Esophagus muscularis mucosa (tissue), 4 donors: ENCODE measurements at regions not wholly inside any gene's neighbourhood (a gene's known extent, or its start where the extent isn't known, plus 50 kb on each side); places are given as distances from the start of the nearest gene placed in this dataset.

Experiments
- DNase-seq: peaks from one replicate; pipeline ENCODE4 v3.0.0-alpha.2; 2017; ENCODE audit errors: extremely low spot score
- H3K27ac ChIP-seq, 4 donors: fragments of 200-600 bp; sonication (generic); replicated peaks in 1 of 4; 1 replicate in 3 of 4; 2 replicates in 1 of 4; pipeline ENCODE4 v1.5.1; 2016 to 2019; ENCODE audit warnings: mild to moderate bottlenecking in 1 of 4
- H3K27me3 ChIP-seq, 4 donors: fragments of 200-600 bp; sonication (generic); one replicate each; pipeline versions ENCODE4 v1.5.1 to v1.6.0; 2016 to 2019
- H3K36me3 ChIP-seq, 4 donors: fragments of 200-600 bp; sonication (generic); one replicate each; pipeline ENCODE4 v1.5.1; 2016 to 2019
- H3K4me1 ChIP-seq, 4 donors: fragments of 200-600 bp; sonication (generic); one replicate each; pipeline ENCODE4 v1.5.1; 2016 to 2019
- H3K4me3 ChIP-seq, 4 donors: fragments of 200-600 bp; sonication (generic); 1 replicate in 2 of 4; 2 replicates in 2 of 4; pipeline ENCODE4 v1.5.1; 2016 to 2019; ENCODE audit warnings: mild to moderate bottlenecking in 4 of 4, moderate library complexity in 1 of 4
- H3K9me3 ChIP-seq, 4 donors: fragments of 200-600 bp; sonication (generic); 1 replicate in 3 of 4; 2 replicates in 1 of 4; pipeline ENCODE4 v1.5.1; 2016 to 2019
- EP300 ChIP-seq: sonication (generic); formaldehyde crosslinking; IDR thresholded peaks from one replicate; pipeline ENCODE4 v1.6.1; 2017; ENCODE audit warnings: antibody characterized with exemption
- POLR2A ChIP-seq: fragments of 450-650 bp; IDR thresholded peaks from one replicate; pipeline ENCODE4 v1.6.1; 2017; ENCODE audit warnings: antibody characterized with exemption, moderate library complexity, mild to moderate bottlenecking, low read depth
- POLR2AphosphoS5 ChIP-seq, 2 donors: sonication (generic); formaldehyde crosslinking; IDR thresholded peaks; one replicate each; pipeline ENCODE4 v1.6.1; 2017; ENCODE audit warnings: antibody characterized with exemption in 2 of 2
- WGBS: methylation state at CpG from one replicate; pipeline ENCODE4 v1.1.5; 2018; 5-methylcytosine and 5-hydroxymethylcytosine counted together
- intact Hi-C: fragments of 100-400 bp; cut with DNase I; formaldehyde crosslinking; loops from one replicate; pipeline ENCODE4 v1.15.1; 2023
- TF ChIP-seq, protein P1 (sequence below), 3 experiments: fragments of 200-600 bp in 2 of 3; fragments of 450-650 bp in 1 of 3; sonication (generic) in 2 of 3; IDR thresholded peaks; one replicate each; pipeline ENCODE4 v1.5.1; 2017 to 2019; ENCODE audit warnings: antibody characterized with exemption in 3 of 3, mild to moderate bottlenecking in 2 of 3, moderate library complexity in 1 of 3

DNA sequence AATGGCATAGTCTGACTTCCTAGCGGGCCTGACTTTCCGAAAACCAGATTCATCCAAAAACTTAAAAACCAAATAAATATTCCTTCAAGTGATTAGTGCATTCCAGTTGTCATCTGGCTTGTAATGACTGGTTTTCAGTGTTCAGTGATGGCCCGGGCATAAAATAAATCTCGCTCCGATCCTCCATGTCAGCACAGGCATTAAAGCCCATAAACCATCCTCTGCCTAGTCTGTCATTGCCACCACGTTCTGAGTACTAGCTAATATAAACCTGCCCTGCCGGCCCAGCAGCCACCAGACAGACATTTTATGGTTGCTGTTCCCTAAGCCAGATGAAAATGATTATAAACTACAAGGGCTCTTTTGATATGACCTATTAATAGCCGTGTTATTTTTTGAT, 232.3 kb upstream of the GMDS start:
- H3K27me3 ChIP-seq = no peaks in the 10 kb centered on the region
- peak overlapping the region; percentile 44 to 71 (median 61) for H3K27ac ChIP-seq
- TF ChIP-seq POLR2A (no peak), EP300 (no peak), POLR2AphosphoS5 (IDR thresholded peaks at IDR 0.05) (no peak)
- TF ChIP-seq, protein P1, sequence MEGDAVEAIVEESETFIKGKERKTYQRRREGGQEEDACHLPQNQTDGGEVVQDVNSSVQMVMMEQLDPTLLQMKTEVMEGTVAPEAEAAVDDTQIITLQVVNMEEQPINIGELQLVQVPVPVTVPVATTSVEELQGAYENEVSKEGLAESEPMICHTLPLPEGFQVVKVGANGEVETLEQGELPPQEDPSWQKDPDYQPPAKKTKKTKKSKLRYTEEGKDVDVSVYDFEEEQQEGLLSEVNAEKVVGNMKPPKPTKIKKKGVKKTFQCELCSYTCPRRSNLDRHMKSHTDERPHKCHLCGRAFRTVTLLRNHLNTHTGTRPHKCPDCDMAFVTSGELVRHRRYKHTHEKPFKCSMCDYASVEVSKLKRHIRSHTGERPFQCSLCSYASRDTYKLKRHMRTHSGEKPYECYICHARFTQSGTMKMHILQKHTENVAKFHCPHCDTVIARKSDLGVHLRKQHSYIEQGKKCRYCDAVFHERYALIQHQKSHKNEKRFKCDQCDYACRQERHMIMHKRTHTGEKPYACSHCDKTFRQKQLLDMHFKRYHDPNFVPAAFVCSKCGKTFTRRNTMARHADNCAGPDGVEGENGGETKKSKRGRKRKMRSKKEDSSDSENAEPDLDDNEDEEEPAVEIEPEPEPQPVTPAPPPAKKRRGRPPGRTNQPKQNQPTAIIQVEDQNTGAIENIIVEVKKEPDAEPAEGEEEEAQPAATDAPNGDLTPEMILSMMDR (IDR thresholded peaks at IDR 0.05) = no peak
- H3K4me3 ChIP-seq = no peak overlapping the region
- intact Hi-C loops = no loop called here
- H3K9me3 ChIP-seq = peaks cover 0 to 1% (median 0%) of the 10 kb centered on the region in 4 donors
- no peak for DNase-seq
- no peaks in the 10 kb centered on the region for H3K36me3 ChIP-seq
- WGBS = 54% methylated on average over 8 of the region's 8 CpGs
- peaks cover 5 to 49% (median 38%) of the 10 kb centered on the region in 4 donors for H3K4me1 ChIP-seq

DNA sequence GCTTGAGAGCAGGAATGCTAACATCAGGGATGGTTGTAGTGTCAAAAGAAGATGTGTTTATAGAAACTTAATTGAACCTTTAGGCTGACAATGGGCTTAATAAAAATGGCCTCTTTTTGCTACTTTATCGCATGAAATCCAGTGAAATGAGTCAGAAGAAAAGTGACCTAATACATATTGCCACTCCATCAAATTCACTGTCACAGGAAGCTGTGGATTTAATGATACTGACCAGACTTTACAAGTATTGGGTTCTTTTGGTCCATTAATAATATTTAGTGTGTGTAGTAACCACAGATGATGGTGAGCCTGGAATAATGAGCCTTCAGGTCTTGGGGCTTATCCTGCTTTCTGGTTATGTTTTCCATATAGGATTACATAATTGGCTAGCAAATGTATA, 231.8 kb upstream of the GMDS start:
- intact Hi-C loops = no loop called here
- no peak for TF ChIP-seq EP300
- no peak for TF ChIP-seq POLR2AphosphoS5 (IDR thresholded peaks at IDR 0.05)
- TF ChIP-seq, protein P1 (IDR thresholded peaks at IDR 0.05) = no peak
- TF ChIP-seq POLR2A = no peak
- peak overlapping the region; percentile 44 to 71 (median 61) for H3K27ac ChIP-seq
- 71% methylated on average over 1 of the region's 1 CpG for WGBS
- H3K36me3 ChIP-seq = no peaks in the 10 kb centered on the region
- no peaks in the 10 kb centered on the region for H3K9me3 ChIP-seq
- H3K27me3 ChIP-seq = no peaks in the 10 kb centered on the region
- no peak for DNase-seq
- H3K4me1 ChIP-seq = peaks cover 5 to 49% (median 38%) of the 10 kb centered on the region in 4 donors
- H3K4me3 ChIP-seq = no peak overlapping the region

DNA sequence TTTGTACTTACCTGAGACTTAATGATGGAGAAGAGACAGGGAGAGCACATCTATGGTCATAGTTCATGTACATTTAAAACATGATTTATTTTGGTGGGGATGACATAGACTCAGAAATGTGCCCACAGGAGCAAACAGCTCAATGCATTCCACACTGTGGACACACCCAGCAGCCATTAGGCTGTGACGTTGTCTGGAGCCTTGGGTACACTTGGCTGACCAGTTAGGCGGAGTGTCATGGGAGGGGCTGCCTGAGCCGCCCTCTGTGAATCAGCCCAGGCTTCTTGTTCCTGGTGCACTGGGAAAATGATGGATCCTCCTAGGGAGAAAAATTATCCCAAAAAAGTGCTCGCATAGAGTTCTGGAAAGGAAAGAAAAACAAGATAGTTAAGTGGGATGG, 231.0 kb upstream of the GMDS start:
- WGBS = 77% methylated on average over 4 of the region's 4 CpGs

DNA sequence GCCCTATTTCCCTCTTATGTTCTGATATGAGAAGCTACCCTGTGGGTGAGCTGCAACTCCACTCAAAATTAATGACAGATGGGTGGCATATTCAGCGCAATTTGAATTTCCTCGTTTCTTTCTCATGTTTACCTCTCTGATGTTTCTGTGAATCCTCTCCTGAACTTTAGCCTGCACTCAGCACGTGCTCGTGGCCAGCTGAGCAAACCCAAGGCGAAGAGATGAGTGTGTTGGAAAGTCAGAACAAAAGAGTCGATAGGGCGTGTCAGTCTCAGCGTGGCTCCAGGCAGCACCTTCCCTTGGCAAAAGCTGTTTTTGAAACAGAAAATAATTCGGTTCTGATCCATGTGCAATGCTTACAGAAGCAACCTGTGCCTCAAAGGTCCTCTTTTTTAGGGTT, 226.1 kb upstream of the GMDS start:
- H3K4me1 ChIP-seq = peaks cover 0 to 4% (median under 1%) of the 10 kb centered on the region in 4 donors

More for the DNA sequence above, 231.0 kb upstream of the GMDS start:
- H3K4me3 ChIP-seq = no peak overlapping the region
- DNase-seq = no peak
- no peaks in the 10 kb centered on the region for H3K27me3 ChIP-seq
- H3K4me1 ChIP-seq = peaks cover 5 to 49% (median 38%) of the 10 kb centered on the region in 4 donors
- H3K27ac ChIP-seq = no peak overlapping the region
- no peaks in the 10 kb centered on the region for H3K36me3 ChIP-seq
- intact Hi-C loops = no loop called here
- TF ChIP-seq, protein P1 (IDR thresholded peaks at IDR 0.05) = no peak
- no peak for TF ChIP-seq POLR2AphosphoS5 (IDR thresholded peaks at IDR 0.05)
- no peak for TF ChIP-seq EP300
- no peak for TF ChIP-seq POLR2A
- no peaks in the 10 kb centered on the region for H3K9me3 ChIP-seq

More for the DNA sequence above, 226.1 kb upstream of the GMDS start:
- intact Hi-C loops = no loop called here
- DNase-seq = no peak
- Histone ChIP-seq H3K9me3 (no peaks in the 10 kb centered on the region), H3K27me3 (no peaks in the 10 kb centered on the region), H3K4me3 (no peak overlapping the region), H3K36me3 (no peaks in the 10 kb centered on the region), H3K27ac (no peak overlapping the region)
- TF ChIP-seq EP300 = no peak
- TF ChIP-seq POLR2AphosphoS5 (IDR thresholded peaks at IDR 0.05) = no peak
- no peak for TF ChIP-seq POLR2A
- TF ChIP-seq, protein P1 (IDR thresholded peaks at IDR 0.05) = no peak
- whole genome bisulfite sequencing = 92% methylated on average over 9 of the region's 9 CpGs
